ENCODE measurements at regions not wholly inside any gene's neighbourhood (a gene's known extent, or its start where the extent isn't known, plus 50 kb on each side); places are given as distances from the start of the nearest gene placed in this dataset.

- Mint-ChIP-seq H3K27me3 (ENCODE audit: unreplicated experiment) (no peaks in the 10 kb centered on the region), H3K27ac (ENCODE audit: unreplicated experiment) (no peak overlapping the region), H3K4me1 (ENCODE audit: unreplicated experiment) (no peaks in the 10 kb centered on the region), H3K36me3 (ENCODE audit: low read depth, unreplicated experiment) (no peaks in the 10 kb centered on the region), H3K4me3 (ENCODE audit: unreplicated experiment) (no peak overlapping the region), H3K9me3 (ENCODE audit: unreplicated experiment) (no peaks in the 10 kb centered on the region)
- no peak for TF ChIP-seq CTCF (IDR thresholded peaks at IDR 0.05; ENCODE audit: unreplicated experiment)
- DNase-seq (ENCODE audit: low spot score) = no peak
Observed at GRCh38 chr6:105921781-105922180, 164.4 kb upstream of the PRDM1 start.

GRCh38 chr6:105920071-105920470 lies 166.1 kb upstream of the PRDM1 start:
- no peak for TF ChIP-seq CTCF (IDR thresholded peaks at IDR 0.05; ENCODE audit: unreplicated experiment)
- Mint-ChIP-seq H3K9me3 (ENCODE audit: unreplicated experiment) (no peaks in the 10 kb centered on the region), H3K27ac (ENCODE audit: unreplicated experiment) (no peak overlapping the region), H3K27me3 (ENCODE audit: unreplicated experiment) (no peaks in the 10 kb centered on the region), H3K4me3 (ENCODE audit: unreplicated experiment) (no peak overlapping the region), H3K36me3 (ENCODE audit: low read depth, unreplicated experiment) (no peaks in the 10 kb centered on the region), H3K4me1 (ENCODE audit: unreplicated experiment) (no peaks in the 10 kb centered on the region)
- DNase-seq (ENCODE audit: low spot score) = no peak

GRCh38 chr6:105917038-105917695 lies 169.0 kb upstream of the PRDM1 start:
- no peak overlapping the region for H3K27ac Mint-ChIP-seq (ENCODE audit: unreplicated experiment)
- no peaks in the 10 kb centered on the region for H3K36me3 Mint-ChIP-seq (ENCODE audit: low read depth, unreplicated experiment)
- no peaks in the 10 kb centered on the region for H3K9me3 Mint-ChIP-seq (ENCODE audit: unreplicated experiment)
- DNase-seq (ENCODE audit: low spot score) = no peak
- H3K4me3 Mint-ChIP-seq (ENCODE audit: unreplicated experiment) = no peak overlapping the region
- H3K4me1 Mint-ChIP-seq (ENCODE audit: unreplicated experiment) = no peaks in the 10 kb centered on the region
- no peak for TF ChIP-seq CTCF (IDR thresholded peaks at IDR 0.05; ENCODE audit: unreplicated experiment)
- H3K27me3 Mint-ChIP-seq (ENCODE audit: unreplicated experiment) = no peaks in the 10 kb centered on the region

- no peak overlapping the region for H3K4me3 Mint-ChIP-seq (ENCODE audit: unreplicated experiment)
- no peak for TF ChIP-seq CTCF (IDR thresholded peaks at IDR 0.05; ENCODE audit: unreplicated experiment)
- H3K9me3 Mint-ChIP-seq (ENCODE audit: unreplicated experiment) = no peaks in the 10 kb centered on the region
Observed at GRCh38 chr6:105911106-105911629, 175.0 kb upstream of the PRDM1 start.

GRCh38 chr6:105909106-105909505 lies 177.0 kb upstream of the PRDM1 start:
- Mint-ChIP-seq H3K36me3 (ENCODE audit: low read depth, unreplicated experiment) (no peaks in the 10 kb centered on the region), H3K4me1 (ENCODE audit: unreplicated experiment) (peaks cover 7% of the 10 kb centered on the region), H3K4me3 (ENCODE audit: unreplicated experiment) (no peak overlapping the region), H3K27me3 (ENCODE audit: unreplicated experiment) (no peaks in the 10 kb centered on the region), H3K9me3 (ENCODE audit: unreplicated experiment) (no peaks in the 10 kb centered on the region), H3K27ac (ENCODE audit: unreplicated experiment) (no peak overlapping the region)
- DNase-seq (ENCODE audit: low spot score) = no peak
- no peak for TF ChIP-seq CTCF (IDR thresholded peaks at IDR 0.05; ENCODE audit: unreplicated experiment)

More at GRCh38 chr6:105911106-105911629, 175.0 kb upstream of the PRDM1 start:
- H3K36me3 Mint-ChIP-seq (ENCODE audit: low read depth, unreplicated experiment) = no peaks in the 10 kb centered on the region
- H3K27ac Mint-ChIP-seq (ENCODE audit: unreplicated experiment) = no peak overlapping the region
- DNase-seq (ENCODE audit: low spot score) = no peak
- H3K4me1 Mint-ChIP-seq (ENCODE audit: unreplicated experiment) = no peaks in the 10 kb centered on the region
- H3K27me3 Mint-ChIP-seq (ENCODE audit: unreplicated experiment) = no peaks in the 10 kb centered on the region
